Esophagus squamous epithelium (tissue), 5 donors: ENCODE measurements at regions not wholly inside any gene's neighbourhood (a gene's known extent, or its start where the extent isn't known, plus 50 kb on each side); places are given as distances from the start of the nearest gene placed in this dataset.

Source experiments
- DNase-seq: peaks from one replicate; lab custom pipeline; 2025; lab: John Stamatoyannopoulos, UW
- H3K27ac ChIP-seq, 4 donors: fragments of 200-600 bp; sonication (generic); one replicate each; pipeline ENCODE4 v1.5.1; 2016 to 2019; ENCODE audit warnings: mild to moderate bottlenecking in 1 of 4
- H3K27me3 ChIP-seq, 4 donors: fragments of 200-600 bp; sonication (generic); 1 replicate in 3 of 4; 2 replicates in 1 of 4; pipeline versions ENCODE4 v1.5.1 to v1.6.0; 2017 to 2021; ENCODE audit warnings: antibody characterized with exemption in 1 of 4
- H3K36me3 ChIP-seq, 3 donors: fragments of 200-600 bp; sonication (generic); one replicate each; pipeline ENCODE4 v1.5.1; 2016 to 2019
- H3K4me1 ChIP-seq, 3 donors: fragments of 200-600 bp; sonication (generic); one replicate each; pipeline ENCODE4 v1.5.1; 2017 to 2019
- H3K4me3 ChIP-seq, 4 donors: fragments of 200-600 bp; sonication (generic); 1 replicate in 3 of 4; 2 replicates in 1 of 4; pipeline ENCODE4 v1.5.1; 2016 to 2019; ENCODE audit warnings: mild to moderate bottlenecking in 2 of 4, moderate library complexity in 1 of 4
- H3K9me3 ChIP-seq, 3 donors: fragments of 200-600 bp; sonication (generic); one replicate each; pipeline ENCODE4 v1.5.1; 2016 to 2019
- POLR2A ChIP-seq, 4 donors: fragments of 450-650 bp; IDR thresholded peaks; one replicate each; pipeline ENCODE4 v1.6.1; 2017; ENCODE audit warnings: antibody characterized with exemption in 4 of 4, mild to moderate bottlenecking in 4 of 4, moderate library complexity in 3 of 4
- WGBS, 2 donors: methylation state at CpG; one replicate each; pipeline ENCODE4 v1.1.5; 2018; 5-methylcytosine and 5-hydroxymethylcytosine counted together
- intact Hi-C: fragments of 100-400 bp; cut with DNase I; formaldehyde crosslinking; loops from one replicate; pipeline ENCODE4 v1.15.0; 2022
- TF ChIP-seq, protein P1 (sequence below), 6 experiments: fragments of 450-650 bp in 4 of 6; fragments of 200-600 bp in 2 of 6; sonication (generic) in 2 of 6; IDR thresholded peaks; one replicate each; pipeline ENCODE4 v1.5.1; 2016 to 2019; ENCODE audit warnings: antibody characterized with exemption in 6 of 6, mild to moderate bottlenecking in 4 of 6, moderate library complexity in 4 of 6
- donor health status: DM: yes; HTN: yes; CAD: no.

DNA sequence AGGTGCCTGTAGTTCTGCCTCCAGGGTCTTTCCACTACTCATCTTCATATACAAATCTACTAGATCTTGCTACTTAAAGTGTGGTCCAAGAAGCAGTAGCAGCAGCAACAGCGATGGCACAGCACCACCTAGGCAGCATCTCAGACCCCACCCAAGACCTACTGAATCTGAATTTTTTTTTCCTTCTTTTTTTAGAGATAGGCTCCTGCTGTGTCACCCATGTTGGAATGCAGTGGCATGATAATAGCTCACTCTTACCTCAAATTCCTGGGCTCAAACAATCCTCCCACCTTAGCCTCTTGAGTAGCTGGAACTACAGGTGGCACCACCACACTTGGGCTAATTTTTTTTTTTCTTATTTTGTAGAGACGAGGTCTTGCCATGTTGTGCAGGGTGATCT, 346.7 kb upstream of the TGFBR2 start:
- 78 to 86% methylated on average over 2 of the region's 2 CpGs for WGBS, 2 donors
- no peak overlapping the region for H3K27ac ChIP-seq
- no peaks in the 10 kb centered on the region for H3K9me3 ChIP-seq
- no peaks in the 10 kb centered on the region for H3K36me3 ChIP-seq
- DNase-seq = no peak
- H3K27me3 ChIP-seq = no peaks in the 10 kb centered on the region
- TF ChIP-seq, protein P1, sequence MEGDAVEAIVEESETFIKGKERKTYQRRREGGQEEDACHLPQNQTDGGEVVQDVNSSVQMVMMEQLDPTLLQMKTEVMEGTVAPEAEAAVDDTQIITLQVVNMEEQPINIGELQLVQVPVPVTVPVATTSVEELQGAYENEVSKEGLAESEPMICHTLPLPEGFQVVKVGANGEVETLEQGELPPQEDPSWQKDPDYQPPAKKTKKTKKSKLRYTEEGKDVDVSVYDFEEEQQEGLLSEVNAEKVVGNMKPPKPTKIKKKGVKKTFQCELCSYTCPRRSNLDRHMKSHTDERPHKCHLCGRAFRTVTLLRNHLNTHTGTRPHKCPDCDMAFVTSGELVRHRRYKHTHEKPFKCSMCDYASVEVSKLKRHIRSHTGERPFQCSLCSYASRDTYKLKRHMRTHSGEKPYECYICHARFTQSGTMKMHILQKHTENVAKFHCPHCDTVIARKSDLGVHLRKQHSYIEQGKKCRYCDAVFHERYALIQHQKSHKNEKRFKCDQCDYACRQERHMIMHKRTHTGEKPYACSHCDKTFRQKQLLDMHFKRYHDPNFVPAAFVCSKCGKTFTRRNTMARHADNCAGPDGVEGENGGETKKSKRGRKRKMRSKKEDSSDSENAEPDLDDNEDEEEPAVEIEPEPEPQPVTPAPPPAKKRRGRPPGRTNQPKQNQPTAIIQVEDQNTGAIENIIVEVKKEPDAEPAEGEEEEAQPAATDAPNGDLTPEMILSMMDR (IDR thresholded peaks at IDR 0.05) = no peak
- no peak for TF ChIP-seq POLR2A (IDR thresholded peaks at IDR 0.05)
- intact Hi-C loops = no loop called here
- H3K4me3 ChIP-seq = no peak overlapping the region
- H3K4me1 ChIP-seq = peaks cover 0 to 9% (median 0%) of the 10 kb centered on the region in 3 donors

- no peaks in the 10 kb centered on the region for H3K9me3 ChIP-seq
- H3K27me3 ChIP-seq = no peaks in the 10 kb centered on the region
- H3K4me1 ChIP-seq = peaks cover 0 to 9% (median 0%) of the 10 kb centered on the region in 3 donors
- WGBS, 2 donors = 45 to 63% methylated on average over 3 of the region's 3 CpGs
- H3K4me3 ChIP-seq = no peak overlapping the region
- DNase-seq = no peak
- intact Hi-C loops = no loop called here
- no peaks in the 10 kb centered on the region for H3K36me3 ChIP-seq
- TF ChIP-seq POLR2A (IDR thresholded peaks at IDR 0.05) = no peak
- TF ChIP-seq, protein P1 (IDR thresholded peaks at IDR 0.05) = no peak
- H3K27ac ChIP-seq = no peak overlapping the region
Observed at GRCh38 chr3:30260762-30261161, 345.6 kb upstream of the TGFBR2 start.

GRCh38 chr3:30263238-30263924, 343.0 kb upstream of the TGFBR2 start:
- Histone ChIP-seq H3K27ac (no peak overlapping the region), H3K9me3 (no peaks in the 10 kb centered on the region), H3K4me1 (peaks cover 0 to 9% (median 0%) of the 10 kb centered on the region in 3 donors), H3K4me3 (no peak overlapping the region), H3K36me3 (no peaks in the 10 kb centered on the region), H3K27me3 (no peaks in the 10 kb centered on the region)
- WGBS, 2 donors = 68 to 77% methylated on average over 2 to 4 of the region's 5 CpGs
- TF ChIP-seq, protein P1 (IDR thresholded peaks at IDR 0.05) = no peak
- TF ChIP-seq POLR2A (IDR thresholded peaks at IDR 0.05) = no peak
- DNase-seq = no peak
- intact Hi-C loops = no loop called here

DNA sequence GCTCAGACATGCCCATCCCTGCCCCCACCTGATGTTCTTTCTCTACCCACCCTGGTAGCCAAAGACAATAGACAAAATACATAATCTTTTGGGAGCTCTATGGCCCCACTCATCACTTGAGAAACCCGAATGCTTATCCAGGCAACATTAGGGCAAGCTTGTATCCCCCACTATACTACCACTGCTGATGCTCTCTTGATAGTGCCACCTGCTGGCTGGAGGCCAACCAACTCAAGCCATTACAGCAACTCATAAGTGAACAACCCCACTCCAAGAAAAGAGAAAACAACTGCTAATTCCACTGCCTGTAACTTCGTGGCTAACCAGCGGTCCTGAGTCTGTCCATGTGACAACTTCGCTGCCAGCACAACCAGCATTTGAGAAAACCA, 342.5 kb upstream of the TGFBR2 start:
- intact Hi-C loops = no loop called here
- WGBS, 2 donors = 30 to 100% methylated on average over 1 to 4 of the region's 4 CpGs

GRCh38 chr3:30266524-30266923, 339.9 kb upstream of the TGFBR2 start:
- Histone ChIP-seq H3K36me3 (no peaks in the 10 kb centered on the region), H3K27ac (no peak overlapping the region), H3K27me3 (no peaks in the 10 kb centered on the region), H3K4me1 (peaks cover 0 to 9% (median 0%) of the 10 kb centered on the region in 3 donors), H3K4me3 (no peak overlapping the region), H3K9me3 (no peaks in the 10 kb centered on the region)
- intact Hi-C loops = no loop called here
- no peak for DNase-seq
- no peak for TF ChIP-seq POLR2A (IDR thresholded peaks at IDR 0.05)
- TF ChIP-seq, protein P1 (IDR thresholded peaks at IDR 0.05) = no peak
- WGBS, 2 donors = 92 to 93% methylated on average over 2 of the region's 2 CpGs

More for the DNA sequence above, 342.5 kb upstream of the TGFBR2 start:
- Histone ChIP-seq H3K27ac (no peak overlapping the region), H3K4me1 (peaks cover 0 to 9% (median 0%) of the 10 kb centered on the region in 3 donors), H3K36me3 (no peaks in the 10 kb centered on the region), H3K9me3 (no peaks in the 10 kb centered on the region), H3K4me3 (no peak overlapping the region), H3K27me3 (no peaks in the 10 kb centered on the region)
- TF ChIP-seq POLR2A (IDR thresholded peaks at IDR 0.05) = no peak
- TF ChIP-seq, protein P1 (IDR thresholded peaks at IDR 0.05) = no peak
- no peak for DNase-seq
